ENCODE measurements at regions not wholly inside any gene's neighbourhood (a gene's known extent, or its start where the extent isn't known, plus 50 kb on each side); places are given as distances from the start of the nearest gene placed in this dataset.
"Not testable (repeated sequence)": the region's sequence is repeated elsewhere in the genome, so short reads cannot be mapped to it uniquely, and the experiment has no call there.

DNA sequence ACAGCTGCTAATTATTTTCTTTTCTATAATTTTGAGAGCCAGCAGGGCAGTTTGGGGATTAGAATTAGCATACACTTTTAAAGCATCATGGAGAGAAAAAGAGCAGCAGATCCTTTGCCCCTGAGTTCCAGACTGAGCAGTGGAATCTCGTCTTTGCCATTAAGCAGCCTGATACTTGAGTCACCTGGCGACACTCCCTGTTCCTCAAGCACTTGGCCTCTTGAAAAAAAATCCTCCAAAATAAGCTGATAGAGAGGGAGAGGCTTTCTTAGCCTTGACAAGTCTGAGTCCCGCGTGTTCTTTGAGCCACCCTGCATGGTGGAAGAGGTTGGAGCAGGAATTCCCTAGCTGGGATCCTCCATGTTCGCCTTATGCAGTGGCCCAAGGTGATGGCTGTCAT, 398.3 kb downstream of the IRX2 start:
- FAIRE-seq (no peak), DNase-seq (ENCODE audit: insufficient read length, low spot score) (no peak)
- TF ChIP-seq CTCF (IDR thresholded peaks at IDR 0.05; ENCODE audit: insufficient read depth, missing control alignments): no peak

- DNase-seq (ENCODE audit: insufficient read length, low spot score): no peak
- no peak for TF ChIP-seq CTCF (IDR thresholded peaks at IDR 0.05; ENCODE audit: insufficient read depth, missing control alignments)
- no peak for FAIRE-seq
Observed at GRCh38 chr5:2352101-2352861, 399.2 kb downstream of the IRX2 start.

GRCh38 chr5:2349768-2350167, 401.7 kb downstream of the IRX2 start:
- FAIRE-seq; DNase-seq (ENCODE audit: insufficient read length, low spot score): not testable (repeated sequence)

- DNase-seq (ENCODE audit: insufficient read length, low spot score): no peak
- no peak for FAIRE-seq
- no peak for TF ChIP-seq CTCF (IDR thresholded peaks at IDR 0.05; ENCODE audit: insufficient read depth, missing control alignments)
Observed at GRCh38 chr5:2338686-2339085, 412.8 kb downstream of the IRX2 start.

DNA sequence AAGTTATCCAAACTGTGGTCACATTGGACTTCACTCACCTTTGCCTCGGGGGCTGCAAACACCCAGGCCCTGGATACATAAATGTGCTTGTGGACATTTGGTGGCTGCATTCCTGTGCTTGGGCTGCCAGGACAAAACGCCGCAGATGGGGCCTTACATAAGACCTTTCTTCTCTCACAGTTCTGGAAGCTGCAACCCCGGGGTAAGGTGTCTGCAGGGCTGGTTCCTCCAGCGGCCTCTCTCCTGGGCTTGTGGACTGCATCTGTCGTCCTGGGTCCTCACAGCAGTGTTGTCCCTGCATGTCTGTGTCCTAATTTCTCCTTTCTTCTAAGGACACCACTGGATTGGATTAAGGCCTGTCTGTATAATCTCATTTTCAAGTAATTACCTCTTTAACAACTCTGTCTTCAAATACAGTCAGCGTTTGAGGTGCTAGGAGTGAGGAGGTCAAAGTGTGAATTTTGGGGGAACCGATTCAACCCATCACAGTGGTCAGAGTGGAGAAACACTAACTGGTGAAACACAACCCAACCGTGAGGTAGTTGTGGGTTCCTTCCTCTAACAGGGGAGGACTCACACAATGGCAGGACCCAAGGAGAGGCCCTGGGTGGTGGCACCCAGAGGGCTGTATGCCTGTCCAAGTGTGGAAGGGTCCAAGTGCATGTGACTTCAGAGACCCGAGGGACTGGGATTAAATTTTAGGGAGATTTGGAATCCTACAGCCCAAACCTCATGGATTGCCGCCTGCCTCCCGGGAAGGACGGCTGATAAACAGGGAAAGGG, 415.6 kb downstream of the IRX2 start:
- no peak for DNase-seq (ENCODE audit: insufficient read length, low spot score)
- TF ChIP-seq CTCF (IDR thresholded peaks at IDR 0.05; ENCODE audit: insufficient read depth, missing control alignments): no peak
- FAIRE-seq: no peak

- no peak for TF ChIP-seq CTCF (IDR thresholded peaks at IDR 0.05; ENCODE audit: insufficient read depth, missing control alignments)
- FAIRE-seq: no peak
Observed at GRCh38 chr5:2335125-2335732, 416.2 kb downstream of the IRX2 start.

DNA sequence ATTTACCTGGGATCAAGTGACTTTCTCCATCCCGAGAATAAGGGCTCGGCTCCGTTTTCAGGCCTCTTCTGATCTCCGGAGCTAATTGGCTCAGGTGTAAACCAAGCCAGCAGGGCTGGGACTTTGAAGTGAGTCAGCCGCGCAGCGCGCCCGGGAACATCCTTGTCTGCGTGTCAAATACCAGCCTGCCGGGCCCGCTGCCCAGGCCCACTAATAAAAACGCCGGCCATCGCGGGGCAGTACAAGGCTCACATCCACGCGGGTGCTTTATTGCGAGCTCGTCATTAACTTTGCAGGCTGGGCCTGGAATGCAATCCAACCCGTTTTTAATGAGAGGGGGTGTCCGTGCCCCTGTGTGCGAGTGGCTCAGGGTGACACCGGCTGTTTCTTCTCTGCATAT, 416.8 kb downstream of the IRX2 start:
- no peak for DNase-seq (ENCODE audit: insufficient read length, low spot score)
- TF ChIP-seq CTCF (IDR thresholded peaks at IDR 0.05; ENCODE audit: insufficient read depth, missing control alignments): no peak
- no peak for FAIRE-seq

More at GRCh38 chr5:2335125-2335732, 416.2 kb downstream of the IRX2 start:
- no peak for DNase-seq (ENCODE audit: insufficient read length, low spot score)

Measured in D721Med (cell line).